WERI-Rb-1 (cell line): ENCODE measurements at regions not wholly inside any gene's neighbourhood (a gene's known extent, or its start where the extent isn't known, plus 50 kb on each side); places are given as distances from the start of the nearest gene placed in this dataset.

ENCODE experiments used
- DNase-seq: peaks from one replicate; pipeline ENCODE4 v3.0.0-alpha.2; 2020
- H3K27ac ChIP-seq: fragments of 250-450 bp; sonication (Bioruptor Pico); 2 replicates; pipeline ENCODE4 v1.5.1; 2020; ENCODE audit warnings: mild to moderate bottlenecking, moderate library complexity
- H3K27me3 ChIP-seq: fragments of 250-450 bp; sonication (Bioruptor Pico); 2 replicates; pipeline ENCODE4 v1.5.1; 2021; ENCODE audit warnings: mild to moderate bottlenecking, low read depth, moderate library complexity; ENCODE audit not compliant: insufficient read depth, severe bottlenecking
- H3K36me3 ChIP-seq: fragments of 250-450 bp; sonication (Bioruptor Pico); 2 replicates; pipeline ENCODE4 v1.5.1; 2020; ENCODE audit warnings: mild to moderate bottlenecking, moderate library complexity
- H3K4me3 ChIP-seq: 2 replicates; pipeline ENCODE4 v1.5.1; 2011; ENCODE audit warnings: low read depth, mild to moderate bottlenecking, control low read depth, low read length
- H3K9me3 ChIP-seq: fragments of 250-450 bp; sonication (Bioruptor Pico); 2 replicates; pipeline ENCODE4 v1.5.1; 2021; ENCODE audit warnings: mild to moderate bottlenecking, moderate library complexity; ENCODE audit not compliant: severe bottlenecking
- TF ChIP-seq, protein P1 (sequence below): IDR thresholded peaks from 2 replicates; pipeline ENCODE4 v1.5.1; 2011; ENCODE audit warnings: low read depth, mild to moderate bottlenecking, control low read depth, inconsistent platforms, low read length

- DNase-seq = no peak
- peaks cover 4% of the 10 kb centered on the region for H3K27me3 ChIP-seq
- TF ChIP-seq, protein P1, sequence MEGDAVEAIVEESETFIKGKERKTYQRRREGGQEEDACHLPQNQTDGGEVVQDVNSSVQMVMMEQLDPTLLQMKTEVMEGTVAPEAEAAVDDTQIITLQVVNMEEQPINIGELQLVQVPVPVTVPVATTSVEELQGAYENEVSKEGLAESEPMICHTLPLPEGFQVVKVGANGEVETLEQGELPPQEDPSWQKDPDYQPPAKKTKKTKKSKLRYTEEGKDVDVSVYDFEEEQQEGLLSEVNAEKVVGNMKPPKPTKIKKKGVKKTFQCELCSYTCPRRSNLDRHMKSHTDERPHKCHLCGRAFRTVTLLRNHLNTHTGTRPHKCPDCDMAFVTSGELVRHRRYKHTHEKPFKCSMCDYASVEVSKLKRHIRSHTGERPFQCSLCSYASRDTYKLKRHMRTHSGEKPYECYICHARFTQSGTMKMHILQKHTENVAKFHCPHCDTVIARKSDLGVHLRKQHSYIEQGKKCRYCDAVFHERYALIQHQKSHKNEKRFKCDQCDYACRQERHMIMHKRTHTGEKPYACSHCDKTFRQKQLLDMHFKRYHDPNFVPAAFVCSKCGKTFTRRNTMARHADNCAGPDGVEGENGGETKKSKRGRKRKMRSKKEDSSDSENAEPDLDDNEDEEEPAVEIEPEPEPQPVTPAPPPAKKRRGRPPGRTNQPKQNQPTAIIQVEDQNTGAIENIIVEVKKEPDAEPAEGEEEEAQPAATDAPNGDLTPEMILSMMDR = no peak
- H3K27ac ChIP-seq = no peak overlapping the region
- no peak overlapping the region for H3K4me3 ChIP-seq
- H3K9me3 ChIP-seq = no peaks in the 10 kb centered on the region
- H3K36me3 ChIP-seq = no peaks in the 10 kb centered on the region
Observed at GRCh38 chr12:46950094-46950493, 124.3 kb upstream of the SLC38A4 start.

DNA sequence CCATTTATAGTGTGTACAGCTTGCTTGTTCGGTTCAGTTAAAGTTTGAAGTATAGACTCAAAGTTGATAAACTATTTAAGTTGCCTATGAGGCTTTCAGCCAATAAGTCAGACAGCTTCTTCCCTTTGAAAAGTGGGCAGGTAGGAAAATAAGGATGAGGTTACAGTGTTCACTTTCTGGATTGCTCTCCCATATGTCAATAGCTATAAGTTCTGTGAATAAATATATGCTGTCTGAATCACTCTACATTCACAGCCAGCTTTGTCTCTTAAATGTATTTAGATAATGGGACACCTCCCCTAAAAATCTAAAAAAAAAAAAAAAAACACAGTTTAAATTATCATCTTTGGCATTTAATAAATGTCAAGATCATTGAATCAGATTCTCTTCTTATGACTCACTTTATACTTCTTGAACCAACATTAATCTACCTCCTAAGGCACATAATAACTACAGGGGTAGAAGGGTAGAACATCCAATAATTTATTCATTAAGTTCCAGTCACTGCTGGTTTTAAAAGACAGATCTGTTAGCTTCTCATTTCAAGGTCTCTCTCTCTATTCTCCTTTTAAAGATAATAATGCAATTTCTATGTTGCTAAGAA is 126.4 kb upstream of the PCED1B start:
- Histone ChIP-seq H3K27ac (no peak overlapping the region), H3K4me3 (no peak overlapping the region), H3K27me3 (peaks cover 4% of the 10 kb centered on the region), H3K9me3 (no peaks in the 10 kb centered on the region), H3K36me3 (no peaks in the 10 kb centered on the region)
- DNase-seq = no peak
- TF ChIP-seq, protein P1 = no peak

DNA sequence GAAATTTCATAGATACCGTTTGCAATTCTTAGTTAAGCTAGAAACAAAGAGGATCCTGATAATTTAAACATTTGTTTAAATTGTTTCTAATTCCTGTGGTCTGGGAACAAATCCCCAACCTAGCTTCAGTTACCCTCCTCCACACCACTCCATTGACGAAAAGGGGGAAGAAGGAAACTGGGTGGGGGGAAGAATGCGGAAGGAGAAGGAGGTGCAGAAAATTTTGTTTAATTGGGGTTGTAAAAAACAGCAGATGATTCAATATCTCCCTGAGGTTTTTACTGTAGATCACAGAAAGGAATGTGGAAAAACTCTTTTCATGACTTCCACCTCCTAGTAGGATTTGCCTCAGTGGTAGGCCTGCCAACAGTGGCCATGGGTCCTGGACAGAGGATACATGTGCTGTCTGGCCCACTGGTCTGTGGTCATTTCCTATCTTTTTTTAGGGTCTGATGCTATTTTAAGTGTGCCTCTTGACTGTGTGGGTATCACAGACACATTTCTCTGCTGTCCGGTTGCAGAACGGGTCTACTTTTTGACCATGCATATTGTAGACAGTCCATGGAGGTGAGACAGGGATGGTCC is 122.9 kb upstream of the PCED1B start:
- no peaks in the 10 kb centered on the region for H3K36me3 ChIP-seq
- no peak overlapping the region for H3K27ac ChIP-seq
- no peak for DNase-seq
- no peak overlapping the region for H3K4me3 ChIP-seq
- H3K9me3 ChIP-seq = no peaks in the 10 kb centered on the region
- peaks cover 13% of the 10 kb centered on the region for H3K27me3 ChIP-seq
- TF ChIP-seq, protein P1 = no peak

- Histone ChIP-seq H3K9me3 (no peaks in the 10 kb centered on the region), H3K27ac (no peak overlapping the region), H3K4me3 (no peak overlapping the region), H3K36me3 (no peaks in the 10 kb centered on the region), H3K27me3 (peaks cover 14% of the 10 kb centered on the region)
- no peak for DNase-seq
- TF ChIP-seq, protein P1 = no peak
Observed at GRCh38 chr12:46958053-46958452, 121.4 kb upstream of the PCED1B start.

DNA sequence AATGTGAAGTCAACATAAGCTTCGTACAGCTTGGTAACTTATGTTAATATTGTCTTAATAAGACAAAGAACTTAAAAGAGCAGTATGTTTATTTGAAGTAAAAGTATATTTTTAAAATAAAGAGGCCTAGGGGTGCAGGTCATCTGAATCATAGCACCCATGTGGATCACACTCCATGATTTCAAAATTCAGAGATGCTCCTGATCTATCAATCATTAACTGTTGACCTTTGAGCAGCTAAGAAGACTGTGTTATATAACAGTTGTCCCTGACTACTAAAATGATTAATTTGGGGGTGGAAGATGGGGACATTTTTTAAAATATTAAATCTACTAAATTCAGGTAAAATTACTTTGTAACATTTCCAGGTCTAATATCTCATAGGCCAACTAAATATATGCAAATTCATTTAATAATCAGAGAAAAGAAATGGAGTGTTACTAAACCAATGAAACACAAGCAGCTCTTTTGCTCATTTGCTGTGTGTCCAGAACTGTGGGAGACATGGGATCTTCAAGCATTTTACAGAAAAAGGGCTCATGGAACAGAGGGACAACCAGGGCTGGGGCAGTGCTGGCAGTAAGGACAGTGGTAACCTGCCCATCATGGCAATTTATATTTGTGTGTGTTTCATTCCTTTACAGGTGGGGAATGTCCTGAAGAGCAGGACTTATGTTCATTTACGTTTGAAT is 120.7 kb upstream of the PCED1B start:
- TF ChIP-seq, protein P1 = no peak
- Histone ChIP-seq H3K4me3 (no peak overlapping the region), H3K27me3 (peaks cover 14% of the 10 kb centered on the region), H3K36me3 (no peaks in the 10 kb centered on the region), H3K27ac (no peak overlapping the region), H3K9me3 (no peaks in the 10 kb centered on the region)
- no peak for DNase-seq
